AG04450 (cell line): ENCODE measurements at regions not wholly inside any gene's neighbourhood (a gene's known extent, or its start where the extent isn't known, plus 50 kb on each side); places are given as distances from the start of the nearest gene placed in this dataset.

ENCODE experiments used
- CTCF ChIA-PET: fragments of 300-600, 350-600 bp; formaldehyde crosslinking; extraction: SDS; loops from one replicate; lab custom pipeline; 2022; ENCODE audit warnings: antibody characterized with exemption, inconsistent platforms; lab: Charles Lee
- POLR2A ChIA-PET: fragments of 350-600 bp; formaldehyde crosslinking; extraction: SDS; loops from one replicate; lab custom pipeline; 2021; ENCODE audit warnings: antibody characterized with exemption, inconsistent platforms; lab: Yijun Ruan, JAX
- DNase-seq: peaks from one replicate; pipeline ENCODE4 v3.0.0-alpha.2; 2011; ENCODE audit warnings: low read depth, low spot score
- H3K27ac ChIP-seq: one replicate; pipeline ENCODE4 v1.5.1; 2012; ENCODE audit warnings: low read depth, low read length, control low read depth
- H3K27me3 ChIP-seq: one replicate; pipeline ENCODE4 v1.6.0; 2012; ENCODE audit warnings: low read length; ENCODE audit not compliant: control insufficient read depth, insufficient read depth
- H3K4me3 ChIP-seq: 2 replicates; pipeline ENCODE4 v1.5.1; 2011; ENCODE audit warnings: mild to moderate bottlenecking, low read depth, low read length, control low read depth
- H3K9me3 ChIP-seq: 2 replicates; pipeline ENCODE4 v1.5.1; 2012; ENCODE audit warnings: low read length; ENCODE audit not compliant: control insufficient read depth, insufficient read depth
- CTCF ChIP-seq: IDR thresholded peaks from 2 replicates; pipeline ENCODE4 v1.5.1; 2011; ENCODE audit warnings: low read depth, low read length, control low read depth, inconsistent platforms

DNA sequence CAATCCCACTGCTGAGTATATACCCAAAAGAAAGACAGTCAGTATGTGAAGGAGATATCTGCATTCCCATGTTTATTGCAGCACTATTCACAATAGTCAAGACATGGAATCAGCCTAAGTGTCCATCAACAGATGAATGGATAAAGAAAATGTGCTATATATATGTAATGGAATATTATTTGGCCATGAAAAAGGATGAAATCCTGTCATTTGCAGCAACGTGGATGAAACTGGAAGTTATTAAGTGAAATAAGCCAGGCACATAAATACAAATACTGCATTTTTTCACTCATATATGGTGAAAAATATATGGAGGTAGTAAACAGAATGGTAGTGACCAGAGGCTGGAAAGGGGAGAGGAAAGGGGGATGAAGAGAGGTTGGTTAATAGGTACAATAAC lies 188.9 kb upstream of the SERP2 start:
- no peak for DNase-seq

DNA sequence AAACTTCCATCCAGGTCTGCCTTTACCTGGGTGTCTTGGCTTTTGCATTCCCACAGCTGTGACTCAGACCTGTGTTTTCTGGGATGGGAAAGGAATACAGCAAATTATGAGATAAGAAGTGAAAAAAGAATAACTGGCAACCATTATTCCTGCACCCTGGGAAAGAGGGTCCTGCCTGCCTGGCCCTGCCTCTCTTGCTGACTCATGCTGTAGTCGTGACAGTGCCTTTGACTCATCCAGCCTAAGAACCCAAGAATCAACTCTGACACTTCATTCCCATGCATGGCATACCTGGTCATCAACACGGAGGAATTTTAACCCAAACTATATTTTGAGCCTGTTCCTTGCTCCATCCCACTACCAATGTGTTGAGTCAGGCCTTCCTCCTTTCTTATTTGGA lies 185.4 kb upstream of the SERP2 start:
- H3K4me3 ChIP-seq = no peak overlapping the region
- no peaks in the 10 kb centered on the region for H3K9me3 ChIP-seq
- DNase-seq = no peak
- POLR2A ChIA-PET = no interaction called here
- H3K27me3 ChIP-seq = no peaks in the 10 kb centered on the region
- H3K27ac ChIP-seq = no peak overlapping the region
- no peak for TF ChIP-seq CTCF
- CTCF ChIA-PET = no interaction called here

More for the DNA sequence above, 188.9 kb upstream of the SERP2 start:
- TF ChIP-seq CTCF = no peak
- Histone ChIP-seq H3K4me3 (no peak overlapping the region), H3K9me3 (no peaks in the 10 kb centered on the region), H3K27ac (no peak overlapping the region), H3K27me3 (no peaks in the 10 kb centered on the region)
- ChIA-PET CTCF (no interaction called here), POLR2A (no interaction called here)

GRCh38 chr13:44189085-44189484 lies 184.5 kb upstream of the SERP2 start:
- TF ChIP-seq CTCF = no peak
- CTCF ChIA-PET = no interaction called here
- no peak overlapping the region for H3K27ac ChIP-seq
- no peak overlapping the region for H3K4me3 ChIP-seq
- no peak for DNase-seq
- POLR2A ChIA-PET = no interaction called here
- H3K27me3 ChIP-seq = no peaks in the 10 kb centered on the region
- H3K9me3 ChIP-seq = no peaks in the 10 kb centered on the region

DNA sequence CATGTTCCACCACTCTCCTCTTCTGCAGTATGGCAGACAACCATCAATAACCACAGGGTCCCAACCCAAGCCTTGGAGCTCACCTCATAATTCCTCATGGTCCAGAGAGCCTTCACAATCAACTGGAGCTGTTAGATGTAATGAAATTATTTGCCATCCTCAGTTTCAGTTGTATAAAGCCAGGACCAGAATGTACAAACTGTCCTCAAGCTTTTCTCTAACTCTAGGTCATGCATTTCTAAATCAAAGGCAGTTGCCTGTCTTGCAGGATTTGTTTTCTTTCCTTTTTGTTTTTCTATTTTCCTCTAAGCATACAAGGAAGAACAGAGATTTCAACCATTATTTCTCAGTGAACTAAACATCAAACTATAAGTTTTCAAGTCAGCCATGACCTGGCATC lies 182.5 kb upstream of the SERP2 start:
- ChIA-PET CTCF (interaction anchor here (0.8 to 3.5 kb wide), 10 partner anchors 11 to 283 kb away, joined by 3 to 13 read pairs (median 4); no protein-coding TSS in a partner anchor), POLR2A (interaction anchor here (0.5 to 1.1 kb wide), 2 partner anchors 240 to 246 kb away, joined by 3 read pairs; no protein-coding TSS in a partner anchor)
- Histone ChIP-seq H3K9me3 (no peaks in the 10 kb centered on the region), H3K4me3 (no peak overlapping the region), H3K27me3 (no peaks in the 10 kb centered on the region), H3K27ac (no peak overlapping the region)
- no peak for DNase-seq
- no peak for TF ChIP-seq CTCF

GRCh38 chr13:44191504-44192171 lies 182.0 kb upstream of the SERP2 start:
- TF ChIP-seq CTCF = peak; percentile 76
- CTCF ChIA-PET = interaction anchor here (0.8 to 3.5 kb wide), 9 partner anchors 12 to 283 kb away, joined by 3 to 13 read pairs (median 4); no protein-coding TSS in a partner anchor
- Histone ChIP-seq H3K27ac (no peak overlapping the region), H3K9me3 (no peaks in the 10 kb centered on the region), H3K27me3 (no peaks in the 10 kb centered on the region), H3K4me3 (no peak overlapping the region)
- POLR2A ChIA-PET = interaction anchor here (1.1 kb wide), 1 partner anchor 245 kb away, joined by 3 read pairs; no protein-coding TSS in a partner anchor
- no peak for DNase-seq
